Stimulated activated CD4-positive, alpha-beta T cell treated with anti-CD3 and anti-CD28 coated beads, TNF-alpha, amount 100 ng/mL, for 1 hour (primary cell): ENCODE measurements at regions not wholly inside any gene's neighbourhood (a gene's known extent, or its start where the extent isn't known, plus 50 kb on each side); places are given as distances from the start of the nearest gene placed in this dataset.

Experiments used
- DNase-seq, 3 donors: peaks; one replicate each; pipeline ENCODE4 v3.0.0-alpha.2; 2020; ENCODE audit warnings: low read depth in 3 of 3, low spot score in 1 of 3

DNA sequence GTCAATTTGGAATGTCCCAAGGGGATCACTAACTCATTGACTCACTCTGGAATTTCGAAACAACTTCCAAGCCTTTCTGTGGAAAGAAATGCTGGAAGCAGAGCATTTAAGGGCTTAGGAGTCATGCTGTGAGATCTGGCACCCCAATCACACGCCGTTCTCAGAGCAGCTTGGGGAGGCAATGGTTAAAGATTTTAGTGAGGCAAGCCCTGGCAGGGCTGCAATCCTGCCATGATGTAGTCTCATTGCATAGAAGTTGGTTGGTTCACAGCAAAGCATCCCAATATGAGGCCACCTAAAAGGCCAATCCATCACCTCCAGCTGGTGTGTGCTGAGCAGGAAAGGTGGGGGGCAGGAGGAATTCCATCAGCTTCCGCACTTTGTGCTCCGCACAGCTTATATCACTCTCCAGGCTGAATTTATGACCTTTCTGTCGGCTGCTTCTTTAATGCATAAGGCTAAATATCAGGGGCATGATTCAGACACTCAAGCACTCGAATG lies 1043.9 kb upstream of the POU3F3 start:
- no peak for DNase-seq

DNA sequence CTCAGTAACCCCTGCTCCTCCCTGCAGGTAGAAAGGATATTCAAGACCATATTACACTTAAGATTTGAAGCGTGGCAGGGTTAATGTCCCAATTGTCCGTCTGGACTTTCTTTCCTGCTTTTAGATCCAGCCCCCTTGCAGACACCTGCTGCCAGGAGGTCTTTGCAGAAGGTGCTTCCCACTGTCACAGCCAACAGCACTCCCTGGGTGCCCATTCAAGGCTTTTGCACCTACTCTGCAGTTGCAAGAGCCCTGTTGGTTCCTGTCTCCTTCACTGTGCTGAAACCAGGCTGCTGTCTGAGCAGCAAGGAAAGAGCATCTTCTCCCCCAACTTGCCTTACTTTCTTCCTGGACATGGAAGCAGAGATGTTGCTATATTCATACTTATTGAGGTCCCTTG lies 1043.0 kb upstream of the POU3F3 start:
- DNase-seq: no peak

DNA sequence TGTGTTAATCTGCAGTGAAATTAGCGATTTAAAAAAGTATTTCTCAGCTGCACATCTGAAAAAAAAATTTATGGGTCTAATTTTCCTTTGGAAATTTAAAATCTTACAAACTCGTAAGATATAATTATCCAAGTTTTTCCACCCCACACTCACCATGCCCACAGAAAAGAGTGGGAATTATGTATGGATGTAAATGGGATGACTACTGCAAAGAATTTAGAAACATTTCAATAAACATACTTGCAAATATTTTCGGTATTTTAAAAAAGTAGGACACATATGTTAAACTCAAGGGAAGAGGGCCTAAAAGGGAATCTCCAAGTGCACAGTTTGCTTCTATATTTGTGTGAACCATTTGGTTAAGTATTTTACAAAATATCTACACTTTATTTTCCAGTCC lies 1039.9 kb upstream of the POU3F3 start:
- DNase-seq: no peak

DNA sequence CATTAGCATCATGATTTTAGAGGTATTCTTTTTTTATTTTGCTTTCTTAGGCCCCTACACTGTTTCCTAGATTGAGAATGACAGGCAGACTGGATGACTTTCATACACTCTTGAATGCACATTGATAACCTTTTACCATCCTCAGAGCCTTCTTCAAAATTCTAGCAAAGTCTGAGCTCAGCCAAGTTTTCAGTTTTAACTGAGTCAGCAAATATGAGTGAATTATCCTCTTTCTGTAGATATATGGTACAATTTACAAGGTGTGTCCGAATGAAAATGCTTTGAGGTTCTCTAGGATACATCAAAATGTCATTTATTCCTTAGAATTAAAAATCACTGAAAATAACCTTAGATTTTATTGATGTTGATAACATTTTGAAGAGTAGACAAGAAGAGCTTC lies 1038.2 kb upstream of the POU3F3 start:
- no peak for DNase-seq

DNA sequence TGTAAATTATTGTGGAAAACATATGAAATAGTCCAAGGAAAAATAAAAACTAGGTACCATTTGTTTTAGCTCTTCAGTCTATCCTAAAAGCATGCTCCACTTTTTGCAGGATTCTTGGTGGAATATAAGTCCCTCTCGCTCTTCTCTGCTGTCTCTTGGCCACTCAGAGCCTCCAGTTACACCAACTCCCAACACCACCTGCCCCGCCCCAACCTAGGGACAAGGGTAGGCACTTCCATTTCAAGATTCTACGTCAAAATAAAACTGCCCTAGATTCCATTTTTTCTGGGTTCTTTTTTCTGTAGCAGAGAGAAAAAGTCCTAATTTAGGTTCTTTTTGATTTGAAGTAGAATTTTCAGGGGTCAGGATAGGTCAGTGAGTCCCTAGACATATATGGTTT lies 1036.2 kb upstream of the POU3F3 start:
- DNase-seq: no peak

DNA sequence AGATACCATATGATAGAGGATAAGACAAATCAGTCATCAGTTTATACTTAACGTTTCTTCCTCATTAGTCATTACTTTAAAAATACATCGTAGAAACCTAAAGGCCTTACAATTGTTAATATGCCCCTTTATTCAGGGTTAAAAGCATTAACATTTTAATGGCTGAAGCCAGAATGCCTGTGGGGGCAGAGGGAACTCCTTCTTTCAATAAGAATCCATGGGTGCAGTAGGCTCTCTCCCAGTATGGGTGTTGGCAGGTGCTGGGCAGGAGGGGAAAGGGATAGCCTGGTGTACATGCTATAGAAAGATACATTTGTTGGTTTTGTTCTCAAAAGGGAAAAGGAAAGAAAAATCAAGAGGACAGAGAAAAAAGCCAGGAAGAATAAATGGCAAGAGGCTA lies 1035.7 kb upstream of the POU3F3 start:
- DNase-seq: no peak

DNA sequence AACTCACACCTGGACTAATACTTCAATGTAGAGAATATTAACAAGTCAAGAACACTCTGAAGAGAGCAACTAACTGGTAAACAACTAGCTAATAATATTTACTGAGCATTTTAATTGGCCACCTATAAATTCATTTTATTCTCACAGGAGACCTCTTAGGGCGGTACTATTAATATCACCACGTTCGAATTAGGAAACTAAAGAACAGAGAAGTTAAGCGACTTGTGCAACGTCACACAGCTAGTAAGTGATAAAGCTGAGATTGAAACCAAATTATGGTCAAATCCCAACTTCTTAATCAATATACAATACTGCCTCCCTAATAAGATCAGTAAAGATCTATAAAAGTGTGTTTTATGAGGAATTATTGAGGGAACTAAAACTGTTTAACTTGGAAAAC lies 1034.3 kb upstream of the POU3F3 start:
- no peak for DNase-seq

DNA sequence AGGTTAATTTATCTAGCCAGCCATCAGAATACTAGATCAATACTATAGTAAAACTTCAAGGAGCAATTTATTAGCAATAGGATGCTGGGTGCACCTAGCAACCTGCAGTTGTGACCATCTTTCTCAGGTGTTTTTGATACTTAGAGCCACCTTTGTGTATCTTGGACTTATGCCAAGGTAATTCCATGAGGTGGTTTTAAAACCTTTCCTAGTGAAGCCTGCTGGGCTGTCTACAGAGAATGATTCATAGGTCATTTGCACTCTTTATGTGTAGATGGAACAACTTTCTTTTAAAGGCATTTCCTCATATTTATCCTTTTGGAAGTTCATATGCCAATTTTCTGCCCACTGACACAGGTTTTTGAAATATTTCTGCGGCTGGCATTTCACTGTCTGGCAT lies 1030.1 kb upstream of the POU3F3 start:
- DNase-seq: no peak

DNA sequence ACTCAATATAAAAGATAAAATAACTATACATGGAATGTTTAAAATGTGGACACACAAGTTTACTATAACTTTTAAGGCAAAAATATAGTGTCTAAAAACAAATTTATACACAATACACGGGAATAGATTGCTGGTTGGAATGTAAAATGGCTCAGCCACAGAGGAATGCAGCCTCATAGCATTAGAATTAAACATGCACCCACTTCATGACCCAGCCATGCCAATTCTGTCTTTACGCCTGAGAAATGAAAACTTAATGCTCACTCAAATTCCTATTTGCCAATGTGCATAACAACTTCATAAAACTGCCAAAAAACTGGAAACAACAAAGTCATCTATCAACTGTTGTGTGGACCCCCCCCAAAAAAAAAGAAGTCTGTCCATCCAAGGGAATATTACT lies 1006.6 kb upstream of the POU3F3 start:
- DNase-seq: no peak

DNA sequence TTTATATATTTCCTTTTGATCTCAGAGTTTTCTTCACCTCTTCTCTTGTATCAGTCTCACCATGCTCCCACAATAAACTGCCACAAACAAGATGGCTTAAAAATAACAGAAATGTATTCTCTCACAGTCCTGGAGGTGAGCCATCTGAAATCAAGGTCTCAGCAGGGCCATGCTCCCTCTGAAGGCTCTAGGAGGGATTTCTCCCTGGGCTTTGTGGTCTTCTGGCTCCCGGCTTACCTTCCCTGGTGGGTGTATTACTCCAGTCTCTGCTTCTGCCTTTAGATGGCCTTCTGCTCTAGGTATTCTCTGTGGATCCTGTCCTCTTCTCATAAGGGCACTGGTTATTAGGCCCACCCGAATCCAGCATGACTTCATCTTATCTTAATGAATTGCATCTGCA lies 994.7 kb upstream of the POU3F3 start:
- DNase-seq: no peak

DNA sequence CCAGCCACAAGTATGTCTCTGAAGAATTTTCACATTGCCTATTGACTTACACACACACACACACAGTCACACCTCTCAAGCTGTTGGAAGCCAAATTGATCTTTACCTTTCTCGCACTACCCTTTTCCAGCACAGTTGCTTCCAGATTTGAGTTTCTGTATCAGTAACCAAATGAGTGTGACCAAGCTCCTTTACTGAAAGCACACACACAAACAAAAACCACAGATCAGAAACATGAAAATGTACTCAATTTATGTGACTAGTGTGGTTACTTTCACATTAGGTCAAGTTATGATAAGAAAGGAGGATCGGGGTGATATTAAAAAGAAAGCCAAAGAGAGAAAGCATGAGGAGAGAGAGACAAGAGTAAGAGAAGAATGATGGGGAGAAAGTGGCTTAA lies 993.9 kb upstream of the POU3F3 start:
- DNase-seq: no peak

DNA sequence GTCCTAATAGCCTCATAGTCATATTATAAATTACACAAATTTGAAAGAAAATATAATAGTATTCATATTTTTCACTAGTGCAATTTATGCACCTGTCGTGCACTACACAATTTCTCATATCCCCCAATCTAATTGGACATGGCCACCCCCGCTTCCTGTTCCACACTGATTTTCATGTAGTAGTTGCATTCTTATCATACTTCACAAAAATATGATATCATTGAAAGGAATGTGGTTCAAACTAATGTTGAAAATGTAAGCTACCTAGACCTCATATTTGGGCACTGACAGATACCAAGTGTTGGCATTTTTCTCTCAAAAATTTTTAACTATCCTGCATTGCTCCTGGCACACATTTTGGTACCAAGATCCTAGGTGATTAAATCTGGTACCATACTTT lies 985.5 kb upstream of the POU3F3 start:
- no peak for DNase-seq

DNA sequence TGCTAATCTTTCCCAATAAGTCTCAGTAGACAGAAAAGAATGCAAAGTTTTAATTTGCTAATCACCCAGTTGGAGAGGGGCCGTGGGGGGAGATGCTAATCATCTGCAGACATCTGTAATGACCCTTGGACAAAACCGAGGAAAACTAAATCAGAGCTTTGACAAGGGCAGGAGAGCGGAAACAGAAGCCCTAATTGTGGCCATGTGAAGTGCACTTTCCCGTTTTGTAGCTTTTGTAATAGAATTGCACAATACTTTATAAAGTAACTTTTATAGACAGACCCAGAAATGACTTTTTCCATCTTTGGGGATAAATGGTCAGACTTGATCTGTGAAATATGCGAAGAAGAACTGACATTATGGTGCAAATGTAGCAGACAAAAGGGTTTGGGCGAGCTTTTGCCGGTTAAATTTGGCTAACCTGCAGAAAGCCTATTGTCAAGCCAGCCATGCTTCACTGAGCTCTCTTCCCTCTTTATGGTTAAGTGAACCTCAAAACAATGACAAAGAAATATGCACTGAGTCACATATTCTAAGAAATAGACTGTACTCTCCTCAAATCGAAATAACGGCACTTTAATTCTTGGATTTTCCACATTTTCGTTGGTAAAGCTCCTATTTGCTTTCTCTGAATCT lies 980.1 kb upstream of the POU3F3 start:
- no peak for DNase-seq

DNA sequence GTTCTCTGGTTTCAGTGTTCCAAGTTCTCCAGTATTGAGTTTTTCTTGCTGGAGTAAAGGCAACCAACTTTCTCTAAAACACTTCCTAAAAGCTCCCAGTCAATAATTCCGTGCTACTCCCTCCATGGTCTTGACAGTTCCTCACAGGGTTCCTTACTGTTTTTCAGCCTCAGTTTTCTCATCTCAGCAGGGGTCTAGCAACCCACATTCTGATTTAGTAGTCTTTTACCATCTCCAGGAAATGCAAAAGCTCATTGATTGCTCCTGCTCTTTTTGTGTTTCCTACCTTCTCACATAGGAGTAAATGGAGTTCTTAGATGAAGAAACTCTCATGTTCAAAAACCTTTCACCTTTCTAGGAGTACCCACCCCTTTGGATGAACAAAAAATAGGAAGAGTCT lies 978.8 kb upstream of the POU3F3 start:
- no peak for DNase-seq

DNA sequence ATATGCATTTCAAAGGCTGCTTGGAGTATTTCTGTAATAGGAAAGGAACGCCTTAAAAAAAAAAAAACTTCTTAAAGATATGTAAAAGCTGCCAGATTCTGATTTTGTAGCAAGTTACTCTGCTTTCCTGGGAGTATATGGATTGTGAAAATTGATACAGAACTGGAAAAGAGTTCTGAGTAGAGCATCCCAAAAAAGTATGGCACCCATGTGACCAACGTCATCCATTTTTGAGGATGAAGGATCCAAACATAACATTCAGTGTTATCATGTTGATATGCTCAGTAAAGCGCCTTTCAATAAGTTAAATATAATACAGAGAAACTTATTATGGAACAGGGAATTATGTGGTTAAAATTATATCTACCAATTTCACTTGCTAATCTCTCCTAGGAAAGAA lies 978.4 kb upstream of the POU3F3 start:
- no peak for DNase-seq

DNA sequence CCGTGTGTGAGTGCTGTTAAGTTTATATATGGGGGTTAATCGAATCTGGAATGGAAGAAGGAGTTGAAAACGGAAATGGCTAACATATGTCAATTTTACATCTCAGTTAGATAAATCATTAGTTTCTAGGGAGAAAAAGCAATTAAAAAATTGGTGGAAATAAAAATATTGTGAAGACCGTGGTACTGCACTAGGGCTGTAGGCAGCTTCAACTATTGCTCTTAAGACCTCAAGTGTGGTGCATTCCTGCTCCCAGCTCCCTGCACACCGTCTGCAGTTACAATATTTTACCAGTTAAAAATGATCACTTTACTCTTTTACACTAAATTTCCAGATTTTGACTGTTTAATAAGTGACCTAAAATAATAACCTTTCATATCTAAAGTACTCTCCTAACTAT lies 977.3 kb upstream of the POU3F3 start:
- DNase-seq: no peak

DNA sequence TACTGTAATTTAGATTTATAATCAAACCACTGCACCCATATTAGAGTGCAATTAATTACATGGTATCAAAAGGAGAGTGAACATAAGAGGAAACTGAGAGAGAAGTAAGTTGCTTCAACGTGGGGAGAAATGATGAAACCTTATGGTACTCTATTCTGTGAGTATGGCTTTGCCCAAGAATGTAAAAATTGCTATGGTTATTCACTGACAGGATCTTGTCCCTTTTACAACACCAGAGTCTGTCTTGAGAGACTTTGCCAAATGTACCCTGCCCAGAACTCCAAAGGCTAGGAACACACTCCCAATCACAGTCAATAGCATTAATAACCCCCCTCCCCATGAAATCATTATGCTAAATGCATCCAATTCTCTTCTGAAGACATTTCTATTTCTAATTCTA lies 974.8 kb upstream of the POU3F3 start:
- DNase-seq: no peak

DNA sequence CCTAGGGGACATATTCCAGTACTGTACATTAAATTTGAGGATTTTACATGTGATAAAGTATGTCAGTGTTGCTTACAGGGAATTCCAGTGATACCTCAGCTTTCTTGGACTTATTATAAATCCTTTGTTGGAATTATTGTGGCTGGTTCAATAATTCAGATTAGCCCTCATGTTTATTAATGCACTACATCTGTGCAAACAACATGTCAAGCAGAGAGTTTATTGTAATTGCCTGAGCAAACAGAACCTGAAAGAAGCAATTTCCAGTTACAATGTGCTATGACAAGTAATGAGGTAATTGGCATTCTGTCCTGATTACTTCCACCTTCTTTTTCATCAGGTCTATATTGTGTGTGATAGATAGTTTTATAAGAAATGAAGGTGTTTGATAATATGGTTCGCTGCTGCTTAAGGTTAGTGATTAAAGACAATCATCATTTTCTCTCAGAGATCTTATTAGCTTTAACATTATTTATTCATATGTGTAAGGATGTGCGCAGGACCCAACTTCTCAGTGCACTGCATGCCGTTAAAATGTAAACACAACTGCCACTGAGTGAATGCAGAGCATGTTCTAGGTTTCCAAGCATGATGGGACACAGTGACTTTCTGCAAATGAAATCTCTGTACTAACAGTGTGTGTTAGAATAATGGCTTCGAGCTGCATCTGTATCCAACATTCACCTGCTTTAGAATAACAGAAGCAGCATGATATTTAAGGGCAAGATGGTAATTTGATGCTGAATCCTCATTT lies 973.7 kb upstream of the POU3F3 start:
- no peak for DNase-seq

DNA sequence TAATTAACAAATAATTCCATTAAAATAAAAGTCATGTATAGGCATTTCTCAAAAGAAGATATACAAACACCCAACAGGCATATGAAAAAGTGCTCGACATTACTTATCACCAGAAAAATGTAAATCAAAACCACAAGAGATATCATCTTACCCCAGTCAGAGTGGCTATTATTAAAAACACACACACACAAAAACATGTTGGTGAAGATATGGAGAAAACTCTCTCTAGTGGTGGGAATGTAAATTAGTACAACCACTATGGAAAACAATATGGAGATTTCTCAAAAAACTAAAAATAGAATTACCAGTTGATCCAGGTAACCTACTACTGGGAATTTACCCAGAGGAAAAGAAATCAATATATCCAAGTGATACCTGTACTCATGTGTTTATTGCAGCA lies 966.3 kb upstream of the POU3F3 start:
- DNase-seq: no peak

DNA sequence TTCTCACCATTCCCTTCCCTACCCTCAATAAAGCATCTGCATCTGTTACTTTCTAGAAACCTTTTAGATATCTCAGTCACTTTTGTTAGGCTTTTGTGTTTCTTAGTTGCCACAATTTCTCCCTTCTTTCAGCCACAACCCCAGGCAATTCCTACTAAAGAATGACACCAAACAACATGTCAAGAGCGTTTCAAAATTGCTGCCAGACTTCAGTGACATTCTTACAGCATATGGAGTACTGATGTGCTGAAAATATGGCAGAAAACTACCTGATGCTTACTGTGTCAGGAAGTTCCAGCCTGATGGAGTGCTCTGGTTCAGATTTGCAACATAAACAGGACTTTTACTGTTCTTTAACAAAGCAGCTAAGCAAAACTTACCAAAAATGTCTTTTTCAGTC lies 957.7 kb upstream of the POU3F3 start:
- DNase-seq: no peak

DNA sequence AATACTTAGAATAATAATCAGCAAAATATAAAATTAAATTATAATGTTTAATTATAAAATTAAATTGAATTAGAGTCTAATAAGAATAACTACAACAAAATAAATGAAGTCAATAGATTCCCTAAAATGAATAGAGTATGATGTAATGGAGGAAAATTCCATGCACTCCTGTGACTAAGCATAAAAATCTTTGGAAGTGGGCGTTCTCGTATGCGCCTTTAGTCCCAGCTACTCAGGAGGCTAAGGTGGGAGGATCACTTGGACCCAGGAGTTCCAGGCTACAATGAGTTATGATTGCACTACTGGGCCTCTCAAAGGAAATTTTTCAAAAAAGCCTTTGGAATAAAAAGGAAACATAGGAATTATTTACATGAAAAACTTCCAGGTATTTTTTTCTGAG lies 955.4 kb upstream of the POU3F3 start:
- DNase-seq: no peak

DNA sequence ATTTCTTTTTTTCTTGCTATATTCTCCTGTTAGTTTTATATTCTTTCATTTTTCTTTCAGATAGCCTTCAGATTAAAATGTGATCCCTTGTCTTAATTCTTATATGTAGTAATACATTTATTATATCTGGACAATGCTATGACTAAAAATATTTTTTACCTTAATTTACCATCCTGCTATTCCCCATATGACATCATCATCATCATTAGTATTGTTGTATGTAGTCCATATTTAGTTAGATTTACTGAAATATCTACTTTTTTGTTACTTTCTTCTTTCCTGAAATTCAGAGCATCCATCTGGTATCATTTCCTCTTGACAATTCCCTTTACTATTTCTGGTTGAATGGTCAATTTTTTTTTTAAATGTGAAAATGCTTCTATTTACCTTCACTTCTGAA lies 951.6 kb upstream of the POU3F3 start:
- DNase-seq: no peak

DNA sequence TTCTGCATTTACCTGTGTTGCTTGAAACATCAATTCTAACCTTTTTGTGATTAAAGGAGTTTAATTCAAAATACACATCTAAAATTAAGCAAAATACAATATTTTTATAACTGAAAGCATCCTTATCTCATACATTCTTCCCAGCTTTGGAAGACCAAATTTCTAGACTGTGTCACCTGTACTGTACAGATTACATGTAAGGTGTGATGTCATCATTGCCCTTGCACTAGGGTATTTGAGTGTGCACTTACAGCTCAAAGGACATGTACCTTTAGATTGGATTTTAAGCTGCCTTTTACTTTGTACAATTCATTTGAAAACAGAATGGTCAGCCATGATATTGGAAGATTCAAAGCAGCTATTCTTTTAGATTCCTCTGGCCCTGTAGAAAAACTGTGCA lies 932.8 kb upstream of the POU3F3 start:
- no peak for DNase-seq
